ENCODE measurements at regions not wholly inside any gene's neighbourhood (a gene's known extent, or its start where the extent isn't known, plus 50 kb on each side); places are given as distances from the start of the nearest gene placed in this dataset.

DNA sequence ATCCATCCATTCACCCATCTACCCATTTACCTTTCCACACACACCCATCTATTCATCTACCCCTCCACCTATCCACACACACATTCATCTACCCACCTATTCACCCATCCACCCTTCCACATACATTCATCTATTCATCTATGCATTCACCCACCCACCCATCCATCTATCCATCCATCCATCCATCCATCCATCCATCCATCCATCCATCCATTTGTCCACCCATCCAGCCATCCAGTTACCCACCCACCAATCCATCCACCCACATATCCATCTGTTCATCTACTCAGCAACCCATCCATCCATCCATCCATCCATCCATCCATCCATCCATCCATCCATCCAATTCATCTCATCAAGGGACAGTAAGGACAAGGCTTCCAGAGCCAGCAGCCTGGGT is 74.0 kb downstream of the INHBB start:
- Histone ChIP-seq H3K79me1 (ENCODE audit: low read depth, low read length) (no peaks in the 10 kb centered on the region; the same call in 1 of the 2 replicates), H3K14ac (ENCODE audit: insufficient read length) (no peak overlapping the region), H2BK12ac (ENCODE audit: low read depth, low read length) (no peak overlapping the region), H4K20me1 (replicated peaks in 1 of 2; ENCODE audit: control insufficient read depth in 1 of 2, insufficient read depth in 2 of 2, low read length in 2 of 2) (peaks cover 0 to 2% of the 10 kb centered on the region in 2 experiments), H3K4ac (replicated peaks; ENCODE audit: insufficient read length, low read depth, low read length) (no peak overlapping the region), H3K27ac (ENCODE audit: low read depth, low read length) (no peak overlapping the region), H2BK5ac (ENCODE audit: low read depth, low read length) (no peak overlapping the region), H2BK120ac (replicated peaks; ENCODE audit: low read depth, low read length) (no peak overlapping the region), H3K4me3 (ENCODE audit: extremely low read depth in 1 of 4, insufficient read depth in 2 of 4, low read depth in 3 of 4, low read length in 4 of 4) (no peak overlapping the region), H3K9ac (replicated peaks in 1 of 4; ENCODE audit: extremely low read depth in 1 of 4, low read depth in 3 of 4, low read length in 3 of 4) (no peak overlapping the region), H3K23me2 (ENCODE audit: low read depth, low read length) (peaks cover 7% of the 10 kb centered on the region; the same call in 1 of the 2 replicates), H3K4me2 (ENCODE audit: insufficient read depth in 1 of 2, low read depth in 2 of 2, low read length in 2 of 2) (no peak overlapping the region), H3K4me1 (replicated peaks in 1 of 4; ENCODE audit: control insufficient read depth in 3 of 4, insufficient read depth in 4 of 4, low read length in 3 of 4) (peaks cover 0 to 3% (median 0%) of the 10 kb centered on the region in 4 experiments; a peak in 1 of 7 replicates), H4K8ac (ENCODE audit: extremely low read depth, insufficient read depth, low read length) (no peak overlapping the region), H3K56ac (replicated peaks; ENCODE audit: insufficient read length, low read depth, low read length) (peak overlapping the region; percentile 32), H2BK20ac (ENCODE audit: low read length) (no peak overlapping the region), H3K36me3 (ENCODE audit: control insufficient read depth in 2 of 4, insufficient read depth in 4 of 4, low read length in 3 of 4) (no peaks in the 10 kb centered on the region), H3K18ac (ENCODE audit: extremely low read depth, low read length) (no peak overlapping the region), H3K23ac (ENCODE audit: insufficient read length) (no peak overlapping the region), H3K27me3 (replicated peaks in 1 of 4; ENCODE audit: control insufficient read depth in 3 of 4, extremely low read depth in 1 of 4, insufficient read depth in 3 of 4, low read length in 3 of 4) (peaks cover 0 to 14% (median 7%) of the 10 kb centered on the region in 4 experiments; a peak in 5 of 7 replicates), H3K9me3 (ENCODE audit: insufficient read depth in 2 of 2, low read depth in 1 of 2, low read length in 1 of 2) (no peaks in the 10 kb centered on the region), H2BK15ac (ENCODE audit: low read length) (no peak overlapping the region), H3K79me2 (ENCODE audit: control insufficient read depth in 1 of 2, insufficient read depth in 2 of 2, low read length in 2 of 2) (no peaks in the 10 kb centered on the region), H4K91ac (replicated peaks; ENCODE audit: insufficient read length, low read length) (no peak overlapping the region), H2AFZ (ENCODE audit: low read length) (no peak overlapping the region), H2AK5ac (ENCODE audit: low read depth, low read length) (no peak overlapping the region), H4K5ac (ENCODE audit: insufficient read length, low read depth, low read length) (no peak overlapping the region)
- FAIRE-seq (no peak), DNase-seq (ENCODE audit: low read depth in 1 of 2, low spot score in 2 of 2) (no peak)
- CTCF ChIA-PET (ENCODE audit: partially characterized antibody) = interaction anchor here (0.9 to 1.9 kb wide), 4 partner anchors 15 to 261 kb away, joined by 3 to 4 read pairs (median 3); no protein-coding TSS in a partner anchor
- POLR2A ChIA-PET (ENCODE audit: partially characterized antibody) = no interaction called here
- TF ChIP-seq GABPA (IDR thresholded peaks at IDR 0.05; ENCODE audit: borderline replicate concordance, insufficient read depth, low read length) (no peak), SP1 (IDR thresholded peaks at IDR 0.05; ENCODE audit: low read depth, low read length) (no peak), ZNF274 (IDR thresholded peaks at IDR 0.05; ENCODE audit: borderline replicate concordance, extremely low read depth, low read length) (no peak), RXRA (IDR thresholded peaks at IDR 0.05; ENCODE audit: insufficient read depth, low read depth, low read length) (no peak), SP4 (IDR thresholded peaks at IDR 0.05; ENCODE audit: low read length) (no peak), CBX5 (IDR thresholded peaks at IDR 0.05; ENCODE audit: low read depth, low read length) (no peak), POU5F1 (IDR thresholded peaks at IDR 0.05; ENCODE audit: low read depth, low read length) (no peak)
- TF ChIP-seq, protein P1, sequence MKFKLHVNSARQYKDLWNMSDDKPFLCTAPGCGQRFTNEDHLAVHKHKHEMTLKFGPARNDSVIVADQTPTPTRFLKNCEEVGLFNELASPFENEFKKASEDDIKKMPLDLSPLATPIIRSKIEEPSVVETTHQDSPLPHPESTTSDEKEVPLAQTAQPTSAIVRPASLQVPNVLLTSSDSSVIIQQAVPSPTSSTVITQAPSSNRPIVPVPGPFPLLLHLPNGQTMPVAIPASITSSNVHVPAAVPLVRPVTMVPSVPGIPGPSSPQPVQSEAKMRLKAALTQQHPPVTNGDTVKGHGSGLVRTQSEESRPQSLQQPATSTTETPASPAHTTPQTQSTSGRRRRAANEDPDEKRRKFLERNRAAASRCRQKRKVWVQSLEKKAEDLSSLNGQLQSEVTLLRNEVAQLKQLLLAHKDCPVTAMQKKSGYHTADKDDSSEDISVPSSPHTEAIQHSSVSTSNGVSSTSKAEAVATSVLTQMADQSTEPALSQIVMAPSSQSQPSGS (IDR thresholded peaks at IDR 0.05; ENCODE audit: low read length) = no peak
- TF ChIP-seq, protein P2, sequence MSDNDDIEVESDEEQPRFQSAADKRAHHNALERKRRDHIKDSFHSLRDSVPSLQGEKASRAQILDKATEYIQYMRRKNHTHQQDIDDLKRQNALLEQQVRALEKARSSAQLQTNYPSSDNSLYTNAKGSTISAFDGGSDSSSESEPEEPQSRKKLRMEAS (IDR thresholded peaks at IDR 0.05) = no peak
- TF ChIP-seq, protein P3, sequence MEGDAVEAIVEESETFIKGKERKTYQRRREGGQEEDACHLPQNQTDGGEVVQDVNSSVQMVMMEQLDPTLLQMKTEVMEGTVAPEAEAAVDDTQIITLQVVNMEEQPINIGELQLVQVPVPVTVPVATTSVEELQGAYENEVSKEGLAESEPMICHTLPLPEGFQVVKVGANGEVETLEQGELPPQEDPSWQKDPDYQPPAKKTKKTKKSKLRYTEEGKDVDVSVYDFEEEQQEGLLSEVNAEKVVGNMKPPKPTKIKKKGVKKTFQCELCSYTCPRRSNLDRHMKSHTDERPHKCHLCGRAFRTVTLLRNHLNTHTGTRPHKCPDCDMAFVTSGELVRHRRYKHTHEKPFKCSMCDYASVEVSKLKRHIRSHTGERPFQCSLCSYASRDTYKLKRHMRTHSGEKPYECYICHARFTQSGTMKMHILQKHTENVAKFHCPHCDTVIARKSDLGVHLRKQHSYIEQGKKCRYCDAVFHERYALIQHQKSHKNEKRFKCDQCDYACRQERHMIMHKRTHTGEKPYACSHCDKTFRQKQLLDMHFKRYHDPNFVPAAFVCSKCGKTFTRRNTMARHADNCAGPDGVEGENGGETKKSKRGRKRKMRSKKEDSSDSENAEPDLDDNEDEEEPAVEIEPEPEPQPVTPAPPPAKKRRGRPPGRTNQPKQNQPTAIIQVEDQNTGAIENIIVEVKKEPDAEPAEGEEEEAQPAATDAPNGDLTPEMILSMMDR (IDR thresholded peaks at IDR 0.05; ENCODE audit: control extremely low read depth in 1 of 3, insufficient read depth in 1 of 3, low read depth in 1 of 3, low read length in 3 of 3) = no peak
